ENCODE measurements at regions not wholly inside any gene's neighbourhood (a gene's known extent, or its start where the extent isn't known, plus 50 kb on each side); places are given as distances from the start of the nearest gene placed in this dataset.

DNA sequence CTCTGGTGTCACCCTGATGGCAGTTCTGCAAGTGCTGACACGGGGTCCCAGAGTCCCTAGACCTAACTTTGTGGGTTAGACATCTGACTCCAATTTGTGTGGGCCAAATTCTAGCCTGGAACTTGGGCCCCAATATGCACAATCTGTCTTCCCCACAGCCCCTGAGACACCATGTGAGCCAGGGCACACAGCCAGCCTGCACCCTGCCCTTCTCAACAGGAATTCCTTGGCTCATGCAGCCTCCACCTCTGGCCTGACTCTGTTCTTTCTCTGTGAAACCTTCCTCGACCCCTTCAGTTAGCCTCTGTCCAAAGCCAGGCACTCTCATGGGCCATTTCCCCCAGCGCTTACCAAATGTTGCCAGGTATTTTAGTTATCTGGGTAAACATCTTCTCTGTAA is 59.1 kb upstream of the POU2AF1 start:
- TF ChIP-seq, protein P1, sequence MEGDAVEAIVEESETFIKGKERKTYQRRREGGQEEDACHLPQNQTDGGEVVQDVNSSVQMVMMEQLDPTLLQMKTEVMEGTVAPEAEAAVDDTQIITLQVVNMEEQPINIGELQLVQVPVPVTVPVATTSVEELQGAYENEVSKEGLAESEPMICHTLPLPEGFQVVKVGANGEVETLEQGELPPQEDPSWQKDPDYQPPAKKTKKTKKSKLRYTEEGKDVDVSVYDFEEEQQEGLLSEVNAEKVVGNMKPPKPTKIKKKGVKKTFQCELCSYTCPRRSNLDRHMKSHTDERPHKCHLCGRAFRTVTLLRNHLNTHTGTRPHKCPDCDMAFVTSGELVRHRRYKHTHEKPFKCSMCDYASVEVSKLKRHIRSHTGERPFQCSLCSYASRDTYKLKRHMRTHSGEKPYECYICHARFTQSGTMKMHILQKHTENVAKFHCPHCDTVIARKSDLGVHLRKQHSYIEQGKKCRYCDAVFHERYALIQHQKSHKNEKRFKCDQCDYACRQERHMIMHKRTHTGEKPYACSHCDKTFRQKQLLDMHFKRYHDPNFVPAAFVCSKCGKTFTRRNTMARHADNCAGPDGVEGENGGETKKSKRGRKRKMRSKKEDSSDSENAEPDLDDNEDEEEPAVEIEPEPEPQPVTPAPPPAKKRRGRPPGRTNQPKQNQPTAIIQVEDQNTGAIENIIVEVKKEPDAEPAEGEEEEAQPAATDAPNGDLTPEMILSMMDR (IDR thresholded peaks at IDR 0.05): no peak
- TF ChIP-seq EP300 (IDR thresholded peaks at IDR 0.05) (no peak), POLR2A (IDR thresholded peaks at IDR 0.05) (no peak)
